Uterus (tissue), 3 donors: ENCODE measurements at regions not wholly inside any gene's neighbourhood (a gene's known extent, or its start where the extent isn't known, plus 50 kb on each side); places are given as distances from the start of the nearest gene placed in this dataset.

ENCODE experiments used
- DNase-seq, 2 donors: peaks; one replicate each; pipeline ENCODE4 v3.0.0-alpha.2; 2019 to 2020
- H3K27ac ChIP-seq, 2 donors: fragments of 200-600 bp; sonication (generic); 1 replicate in 1 of 2; 2 replicates in 1 of 2; pipeline ENCODE4 v1.5.1; 2016 to 2018
- H3K27me3 ChIP-seq, 2 donors: fragments of 200-600 bp; sonication (generic); one replicate each; pipeline ENCODE4 v1.5.1; 2018 to 2019; ENCODE audit warnings: control low read depth in 1 of 2
- H3K36me3 ChIP-seq, 2 donors: fragments of 200-600 bp; sonication (generic); one replicate each; pipeline ENCODE4 v1.5.1; 2019; ENCODE audit warnings: control low read depth in 1 of 2
- H3K4me1 ChIP-seq, 2 donors: fragments of 200-600 bp; sonication (generic); one replicate each; pipeline ENCODE4 v1.5.1; 2018 to 2019; ENCODE audit warnings: control low read depth in 1 of 2
- H3K4me3 ChIP-seq, 2 donors: fragments of 200-600 bp; sonication (generic); 1 replicate in 1 of 2; 2 replicates in 1 of 2; pipeline ENCODE4 v1.5.1; 2018 to 2019; ENCODE audit warnings: mild to moderate bottlenecking in 1 of 2
- H3K9me3 ChIP-seq, 2 donors: fragments of 200-600 bp; sonication (generic); one replicate each; pipeline ENCODE4 v1.5.1; 2019; ENCODE audit warnings: control low read depth in 1 of 2
- POLR2A ChIP-seq, 2 donors: fragments of 450-650 bp; IDR thresholded peaks; one replicate each; pipeline ENCODE4 v1.6.1; 2016; ENCODE audit warnings: antibody characterized with exemption in 2 of 2, mild to moderate bottlenecking in 1 of 2, moderate library complexity in 1 of 2
- intact Hi-C: fragments of 100-400 bp; cut with DNase I; formaldehyde crosslinking; loops from one replicate; pipeline ENCODE4 v1.15.1; 2023; ENCODE audit warnings: low total_unique reads
- TF ChIP-seq, protein P1 (sequence below), 4 experiments: fragments of 200-600 bp in 2 of 4; fragments of 450-650 bp in 2 of 4; sonication (generic) in 2 of 4; IDR thresholded peaks; one replicate each; pipeline ENCODE4 v1.5.1; 2016 to 2019; ENCODE audit warnings: antibody characterized with exemption in 4 of 4, mild to moderate bottlenecking in 2 of 4, moderate library complexity in 1 of 4
- donor health status: DM: yes; HTN: yes; CAD: no.

DNA sequence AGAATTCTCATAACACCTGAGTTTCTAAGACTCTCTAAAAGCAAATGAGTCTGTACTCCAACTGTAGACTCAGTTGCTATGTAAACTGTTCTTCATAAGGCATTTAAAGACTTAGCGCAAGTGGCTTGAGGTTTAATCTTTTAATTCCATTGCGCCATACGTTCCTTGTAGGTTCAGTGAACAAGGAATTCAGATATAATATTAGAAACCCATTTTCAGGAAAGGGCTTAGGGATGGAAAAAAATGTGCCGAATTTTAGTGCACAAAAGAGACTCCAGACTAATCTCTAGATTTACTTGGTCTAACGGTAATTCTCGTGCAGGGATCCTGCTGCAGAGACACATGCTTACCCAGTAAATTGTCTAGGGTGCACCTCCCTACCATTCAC, 268.9 kb upstream of the TANK start:
- TF ChIP-seq, protein P1, sequence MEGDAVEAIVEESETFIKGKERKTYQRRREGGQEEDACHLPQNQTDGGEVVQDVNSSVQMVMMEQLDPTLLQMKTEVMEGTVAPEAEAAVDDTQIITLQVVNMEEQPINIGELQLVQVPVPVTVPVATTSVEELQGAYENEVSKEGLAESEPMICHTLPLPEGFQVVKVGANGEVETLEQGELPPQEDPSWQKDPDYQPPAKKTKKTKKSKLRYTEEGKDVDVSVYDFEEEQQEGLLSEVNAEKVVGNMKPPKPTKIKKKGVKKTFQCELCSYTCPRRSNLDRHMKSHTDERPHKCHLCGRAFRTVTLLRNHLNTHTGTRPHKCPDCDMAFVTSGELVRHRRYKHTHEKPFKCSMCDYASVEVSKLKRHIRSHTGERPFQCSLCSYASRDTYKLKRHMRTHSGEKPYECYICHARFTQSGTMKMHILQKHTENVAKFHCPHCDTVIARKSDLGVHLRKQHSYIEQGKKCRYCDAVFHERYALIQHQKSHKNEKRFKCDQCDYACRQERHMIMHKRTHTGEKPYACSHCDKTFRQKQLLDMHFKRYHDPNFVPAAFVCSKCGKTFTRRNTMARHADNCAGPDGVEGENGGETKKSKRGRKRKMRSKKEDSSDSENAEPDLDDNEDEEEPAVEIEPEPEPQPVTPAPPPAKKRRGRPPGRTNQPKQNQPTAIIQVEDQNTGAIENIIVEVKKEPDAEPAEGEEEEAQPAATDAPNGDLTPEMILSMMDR (IDR thresholded peaks at IDR 0.05), result no peak
- no peak for TF ChIP-seq POLR2A (IDR thresholded peaks at IDR 0.05)
- DNase-seq, result no peak
- Histone ChIP-seq H3K36me3 (no peaks in the 10 kb centered on the region), H3K27ac (no peak overlapping the region), H3K4me1 (no peaks in the 10 kb centered on the region), H3K4me3 (no peak overlapping the region), H3K27me3 (no peaks in the 10 kb centered on the region), H3K9me3 (no peaks in the 10 kb centered on the region)
- intact Hi-C loops, result no loop called here

DNA sequence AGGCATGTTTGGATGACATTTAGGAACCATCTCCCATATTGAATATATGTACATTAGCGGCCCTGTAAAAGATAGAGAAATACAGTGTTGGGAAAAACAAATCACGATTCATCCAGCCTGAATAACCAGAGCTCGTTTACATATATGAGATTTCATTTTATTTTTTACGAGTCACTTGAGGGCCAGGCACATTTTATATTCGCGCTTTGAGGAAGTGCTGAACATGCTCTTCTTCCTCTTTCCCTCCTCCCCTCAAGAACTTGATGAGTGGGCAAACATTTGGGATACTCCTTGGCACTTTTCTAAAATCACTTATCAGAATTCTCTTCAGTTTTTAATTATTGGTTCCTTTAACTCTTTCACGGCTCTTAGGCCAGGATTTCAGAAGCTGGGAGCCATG, 268.0 kb upstream of the TANK start:
- H3K27ac ChIP-seq, result no peak overlapping the region
- no peaks in the 10 kb centered on the region for H3K27me3 ChIP-seq
- intact Hi-C loops, result no loop called here
- no peaks in the 10 kb centered on the region for H3K36me3 ChIP-seq
- H3K4me1 ChIP-seq, result no peaks in the 10 kb centered on the region
- DNase-seq, result no peak
- TF ChIP-seq POLR2A (IDR thresholded peaks at IDR 0.05), result no peak
- TF ChIP-seq, protein P1 (IDR thresholded peaks at IDR 0.05), result no peak
- H3K4me3 ChIP-seq, result no peak overlapping the region
- H3K9me3 ChIP-seq, result no peaks in the 10 kb centered on the region

DNA sequence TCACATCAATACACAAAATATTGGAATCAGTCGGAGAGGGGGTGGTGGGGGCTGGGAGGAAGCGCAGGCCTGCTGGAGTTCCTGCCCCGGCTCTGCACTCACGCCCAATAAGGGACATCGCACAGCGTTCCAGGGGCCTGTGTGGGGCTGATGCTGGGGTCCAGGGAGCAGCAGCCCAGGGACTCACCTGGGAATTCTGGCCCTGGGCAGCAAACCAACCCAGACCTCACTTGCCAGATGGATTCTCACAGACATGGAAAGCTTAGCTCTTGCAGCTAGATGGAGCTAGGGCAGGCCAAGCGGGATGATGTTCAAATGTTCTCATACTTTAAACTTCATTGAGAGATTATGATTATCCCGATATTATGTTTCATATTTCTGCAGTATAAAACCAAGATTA, 266.6 kb upstream of the TANK start:
- no peak overlapping the region for H3K4me3 ChIP-seq
- no peaks in the 10 kb centered on the region for H3K27me3 ChIP-seq
- intact Hi-C loops, result no loop called here
- TF ChIP-seq POLR2A (IDR thresholded peaks at IDR 0.05), result no peak
- TF ChIP-seq, protein P1 (IDR thresholded peaks at IDR 0.05), result no peak
- no peaks in the 10 kb centered on the region for H3K36me3 ChIP-seq
- no peaks in the 10 kb centered on the region for H3K4me1 ChIP-seq
- H3K9me3 ChIP-seq, result no peaks in the 10 kb centered on the region
- no peak overlapping the region for H3K27ac ChIP-seq
- no peak for DNase-seq

DNA sequence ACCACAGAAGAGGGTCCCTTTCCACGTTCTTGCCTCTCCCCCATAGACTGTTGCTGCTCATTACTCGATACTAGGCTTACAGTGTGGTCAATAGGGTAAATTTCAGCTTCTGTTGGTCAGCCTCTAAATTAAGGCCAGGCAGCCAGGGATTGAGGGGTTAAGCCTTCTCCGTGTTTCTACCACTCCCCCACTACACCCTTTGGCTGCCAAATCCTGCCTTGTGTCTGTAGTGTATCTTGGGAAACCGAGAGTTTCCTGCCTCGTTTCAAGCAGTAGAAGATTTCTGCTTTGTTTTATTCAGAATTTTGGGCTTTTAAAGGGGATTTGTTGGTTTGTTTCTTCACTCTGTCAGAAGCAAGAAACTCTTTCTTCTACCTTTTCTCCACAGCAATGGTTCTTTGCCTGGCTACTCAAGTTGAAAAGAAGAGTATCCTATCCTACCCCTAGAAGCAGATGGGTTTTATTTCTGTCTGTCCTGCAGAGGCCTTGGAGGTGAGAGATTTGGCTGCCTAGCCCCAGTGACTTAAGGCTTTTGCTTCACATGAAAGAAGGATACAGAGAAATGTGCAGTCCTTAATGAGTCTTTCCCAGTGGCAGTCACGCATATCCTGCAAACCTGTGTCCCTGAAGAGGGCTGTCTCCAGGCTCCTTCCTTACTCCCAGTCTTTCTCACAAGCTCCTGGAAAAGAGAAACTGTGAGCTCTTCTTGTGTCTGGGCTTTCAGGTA, 261.5 kb upstream of the TANK start:
- no peaks in the 10 kb centered on the region for H3K27me3 ChIP-seq
- no peak for DNase-seq
- H3K27ac ChIP-seq, result no peak overlapping the region
- no peaks in the 10 kb centered on the region for H3K9me3 ChIP-seq
- intact Hi-C loops, result no loop called here
- H3K36me3 ChIP-seq, result no peaks in the 10 kb centered on the region
- no peaks in the 10 kb centered on the region for H3K4me1 ChIP-seq
- H3K4me3 ChIP-seq, result no peak overlapping the region
- no peak for TF ChIP-seq POLR2A (IDR thresholded peaks at IDR 0.05)
- TF ChIP-seq, protein P1 (IDR thresholded peaks at IDR 0.05), result no peak

DNA sequence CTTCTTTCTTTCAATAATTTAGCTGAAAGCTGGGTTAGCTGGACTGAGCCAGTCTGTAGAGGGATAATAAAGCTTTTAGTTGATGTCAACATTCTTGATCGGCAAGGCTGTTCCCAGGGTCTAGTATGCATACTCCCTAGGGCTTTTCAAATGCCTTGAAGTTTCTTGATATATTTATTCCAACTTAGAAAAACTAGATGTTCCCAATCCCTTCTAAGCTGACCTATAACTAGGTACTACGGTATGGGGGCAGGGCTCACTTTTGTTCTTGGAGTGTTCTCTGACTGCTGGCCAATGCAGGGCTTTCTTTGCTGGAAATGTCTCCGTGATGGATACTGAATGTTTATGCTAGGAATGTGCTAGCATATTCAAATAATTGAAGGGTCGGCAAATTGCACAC, 258.6 kb upstream of the TANK start:
- H3K4me3 ChIP-seq, result no peak overlapping the region
- H3K36me3 ChIP-seq, result no peaks in the 10 kb centered on the region
- intact Hi-C loops, result no loop called here
- DNase-seq, result peak in 1 of 2 donors; percentile 43
- no peaks in the 10 kb centered on the region for H3K4me1 ChIP-seq
- TF ChIP-seq, protein P1 (IDR thresholded peaks at IDR 0.05), result no peak
- no peak for TF ChIP-seq POLR2A (IDR thresholded peaks at IDR 0.05)
- no peaks in the 10 kb centered on the region for H3K9me3 ChIP-seq
- no peak overlapping the region for H3K27ac ChIP-seq
- no peaks in the 10 kb centered on the region for H3K27me3 ChIP-seq
